ENCODE measurements at regions not wholly inside any gene's neighbourhood (a gene's known extent, or its start where the extent isn't known, plus 50 kb on each side); places are given as distances from the start of the nearest gene placed in this dataset.

DNA sequence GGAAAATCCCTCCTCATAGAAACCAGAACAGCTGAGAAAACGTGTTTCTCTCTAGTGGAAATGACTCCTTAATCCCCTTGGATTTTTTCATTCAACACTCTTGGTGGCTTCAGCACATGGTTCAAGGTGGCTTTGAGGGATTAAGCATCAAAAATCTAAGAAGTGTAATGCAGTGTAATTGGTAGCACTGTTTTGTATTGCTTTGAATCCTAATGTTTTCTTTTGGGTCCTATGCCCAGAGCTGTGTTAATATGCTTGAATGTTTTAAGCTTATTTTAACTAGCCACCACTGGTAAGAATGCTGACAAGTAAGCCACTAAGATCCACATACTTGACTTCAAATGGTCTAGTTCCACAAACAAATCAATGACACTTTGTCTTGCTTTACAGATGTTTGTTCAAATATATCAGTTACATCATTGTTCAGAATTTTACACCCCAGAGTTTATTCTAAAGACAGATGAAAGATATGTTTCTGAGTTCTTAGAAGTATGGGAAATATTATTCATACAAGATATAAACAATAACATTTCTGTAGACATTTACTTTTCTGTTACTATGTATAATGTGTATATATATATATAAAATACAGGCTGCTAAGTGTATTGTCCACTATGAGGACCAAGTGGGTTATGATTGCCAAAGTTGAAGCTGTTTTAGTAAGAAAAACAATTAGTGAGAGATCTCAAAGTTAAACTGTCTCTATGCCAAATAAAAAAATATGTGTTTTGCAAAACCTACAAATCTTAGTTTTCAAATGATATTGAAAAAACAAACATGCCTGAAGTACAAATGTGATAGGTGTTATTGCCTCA lies 220.8 kb downstream of the OGFRL1 start:
- CTCF ChIA-PET = interaction anchor here (0.6 to 1.3 kb wide), 3 partner anchors 124 to 359 kb away, joined by 3 to 4 read pairs (median 3); no protein-coding TSS in a partner anchor
- TF ChIP-seq FOXM1 (IDR thresholded peaks at IDR 0.05; ENCODE audit: borderline replicate concordance) (no peak), SP1 (IDR thresholded peaks at IDR 0.05) (no peak), LEF1 (IDR thresholded peaks at IDR 0.05; ENCODE audit: borderline replicate concordance) (no peak), ELF4 (IDR thresholded peaks at IDR 0.05) (no peak), FOXK2 (IDR thresholded peaks at IDR 0.05) (no peak), CTBP1 (IDR thresholded peaks at IDR 0.05; ENCODE audit: borderline replicate concordance) (no peak), ZNF384 (IDR thresholded peaks at IDR 0.05) (no peak), ARNT (IDR thresholded peaks at IDR 0.05) (no peak), FOXA1 (IDR thresholded peaks at IDR 0.05) (no peak), HDGF (IDR thresholded peaks at IDR 0.05; ENCODE audit: borderline replicate concordance) (no peak), BHLHE40 (IDR thresholded peaks at IDR 0.05; ENCODE audit: borderline replicate concordance) (no peak)
- POLR2A ChIA-PET = no interaction called here
- no peak for DNase-seq (ENCODE audit: extremely low spot score)

DNA sequence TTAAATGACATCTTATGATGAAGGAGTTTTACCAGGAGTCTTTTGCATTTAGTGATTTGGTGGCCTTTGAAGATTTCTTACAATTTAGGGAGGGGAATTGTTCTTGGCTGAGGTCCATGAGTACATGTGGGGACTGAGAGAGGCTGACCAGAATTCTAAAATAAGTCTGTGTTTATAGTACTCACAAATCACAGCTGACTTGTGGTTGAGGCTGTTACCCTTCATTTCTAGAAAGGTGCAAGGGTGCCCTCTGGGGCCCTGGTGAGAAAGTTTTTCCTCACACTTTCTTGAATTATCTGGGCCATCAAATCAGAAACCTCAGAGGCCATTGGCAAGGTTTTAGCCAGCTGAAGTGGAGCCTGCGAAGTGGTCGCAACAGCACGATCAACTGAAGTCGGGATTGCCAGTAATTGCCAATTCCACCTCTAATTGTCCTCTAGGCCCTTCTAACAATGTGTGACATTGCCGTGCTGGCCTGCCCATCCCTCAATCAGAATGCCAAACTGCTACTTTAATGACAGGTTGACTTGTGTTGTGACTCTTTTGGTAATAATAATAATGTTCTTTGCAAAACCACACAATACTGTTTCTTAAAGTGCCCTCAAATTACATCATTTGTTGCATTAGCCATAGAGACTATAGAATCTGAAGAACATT lies 221.6 kb downstream of the OGFRL1 start:
- TF ChIP-seq, protein P1, sequence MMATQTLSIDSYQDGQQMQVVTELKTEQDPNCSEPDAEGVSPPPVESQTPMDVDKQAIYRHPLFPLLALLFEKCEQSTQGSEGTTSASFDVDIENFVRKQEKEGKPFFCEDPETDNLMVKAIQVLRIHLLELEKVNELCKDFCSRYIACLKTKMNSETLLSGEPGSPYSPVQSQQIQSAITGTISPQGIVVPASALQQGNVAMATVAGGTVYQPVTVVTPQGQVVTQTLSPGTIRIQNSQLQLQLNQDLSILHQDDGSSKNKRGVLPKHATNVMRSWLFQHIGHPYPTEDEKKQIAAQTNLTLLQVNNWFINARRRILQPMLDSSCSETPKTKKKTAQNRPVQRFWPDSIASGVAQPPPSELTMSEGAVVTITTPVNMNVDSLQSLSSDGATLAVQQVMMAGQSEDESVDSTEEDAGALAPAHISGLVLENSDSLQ (IDR thresholded peaks at IDR 0.05) = peak; percentile 40
- no peak for TF ChIP-seq HDGF (IDR thresholded peaks at IDR 0.05; ENCODE audit: borderline replicate concordance)
- peak; percentile 40 for DNase-seq (ENCODE audit: extremely low spot score)
- ChIA-PET CTCF (interaction anchor here (0.7 to 1.3 kb wide), 2 partner anchors 125 to 145 kb away, joined by 3 to 6 read pairs; no protein-coding TSS in a partner anchor), POLR2A (no interaction called here)

DNA sequence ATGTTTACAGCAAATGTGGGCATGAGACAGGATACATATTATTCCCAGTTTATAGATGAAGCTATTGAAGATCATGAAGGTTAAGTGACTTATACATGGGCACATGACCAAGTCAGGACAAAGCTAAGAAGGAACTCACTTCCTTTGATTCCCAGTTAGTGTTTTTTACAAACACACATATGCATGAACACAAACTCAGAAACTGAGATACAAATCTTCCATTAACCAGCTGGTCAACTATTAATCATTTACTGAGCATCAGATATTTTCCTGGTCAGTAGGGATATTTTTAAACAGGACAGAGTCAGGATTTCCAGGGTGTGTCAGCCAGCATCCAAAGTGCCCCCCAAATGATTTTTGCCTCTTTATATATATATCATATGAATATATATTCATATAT lies 222.2 kb downstream of the OGFRL1 start:
- DNase-seq (ENCODE audit: extremely low spot score) = no peak
- TF ChIP-seq ZNF384 (IDR thresholded peaks at IDR 0.05) (no peak), BHLHE40 (IDR thresholded peaks at IDR 0.05; ENCODE audit: borderline replicate concordance) (no peak), HDGF (IDR thresholded peaks at IDR 0.05; ENCODE audit: borderline replicate concordance) (no peak), FOXK2 (IDR thresholded peaks at IDR 0.05) (no peak), L3MBTL2 (conservative IDR thresholded peaks at IDR 0.05) (no peak), SUZ12 (IDR thresholded peaks at IDR 0.05) (no peak), ELF4 (IDR thresholded peaks at IDR 0.05) (no peak), FOXM1 (IDR thresholded peaks at IDR 0.05; ENCODE audit: borderline replicate concordance) (no peak), LEF1 (IDR thresholded peaks at IDR 0.05; ENCODE audit: borderline replicate concordance) (no peak), SP1 (IDR thresholded peaks at IDR 0.05) (no peak), TARDBP (IDR thresholded peaks at IDR 0.05) (no peak), ARNT (IDR thresholded peaks at IDR 0.05) (no peak), NFRKB (IDR thresholded peaks at IDR 0.05) (no peak), CTBP1 (IDR thresholded peaks at IDR 0.05; ENCODE audit: borderline replicate concordance) (no peak), FOXA1 (IDR thresholded peaks at IDR 0.05) (no peak)
- TF ChIP-seq, protein P1 (IDR thresholded peaks at IDR 0.05) = no peak
- CTCF ChIA-PET = interaction anchor here (0.7 to 1.3 kb wide), 2 partner anchors 126 to 146 kb away, joined by 3 to 6 read pairs; no protein-coding TSS in a partner anchor
- POLR2A ChIA-PET = no interaction called here

DNA sequence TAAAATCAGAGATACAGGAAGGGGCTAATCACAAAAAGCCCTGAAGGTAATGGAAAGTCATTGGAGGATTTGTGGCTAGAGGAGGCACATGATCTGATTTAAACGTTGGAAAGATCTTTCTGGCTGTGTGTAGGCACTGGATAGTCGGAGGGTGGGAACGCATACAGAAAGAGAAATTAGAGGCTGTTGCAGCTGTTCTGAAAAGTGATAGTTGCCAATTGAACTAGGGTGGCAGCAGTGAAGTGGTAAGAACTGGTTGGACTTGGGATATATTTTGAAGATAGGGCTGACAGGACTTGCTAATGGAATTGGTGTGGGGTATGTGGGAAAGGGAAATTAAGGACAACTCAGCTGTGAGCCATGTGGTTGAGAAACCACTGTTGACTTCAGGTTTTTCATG lies 223.6 kb downstream of the OGFRL1 start:
- POLR2A ChIA-PET = no interaction called here
- no peak for TF ChIP-seq FOXK2 (IDR thresholded peaks at IDR 0.05)
- TF ChIP-seq, protein P1 (IDR thresholded peaks at IDR 0.05) = no peak
- DNase-seq (ENCODE audit: extremely low spot score) = no peak
- CTCF ChIA-PET = interaction anchor here (0.6 kb wide), 1 partner anchor 141 kb away, joined by 9 read pairs; no protein-coding TSS in a partner anchor

DNA sequence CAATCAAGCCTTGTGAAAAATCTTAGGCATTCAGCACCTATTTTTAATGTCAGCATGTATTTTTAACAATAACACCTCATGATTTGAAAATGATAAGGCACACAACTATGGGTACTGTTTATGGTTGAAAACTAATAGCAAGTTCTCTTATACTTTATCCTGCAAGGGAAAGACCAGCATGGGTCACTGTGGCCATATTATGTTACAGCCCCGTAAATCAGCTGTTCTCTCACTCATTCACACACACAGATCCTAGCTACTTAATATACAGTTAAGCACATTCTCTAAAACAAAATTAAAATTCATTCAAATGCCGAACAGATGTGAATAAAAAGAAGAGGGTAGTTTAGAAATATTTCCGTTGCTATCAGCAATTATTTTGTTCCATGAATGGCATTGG lies 224.4 kb downstream of the OGFRL1 start:
- CTCF ChIA-PET = interaction anchor here (0.6 to 0.9 kb wide), 2 partner anchors 140 to 1291 kb away, joined by 3 to 9 read pairs; no protein-coding TSS in a partner anchor
- POLR2A ChIA-PET = no interaction called here
- DNase-seq (ENCODE audit: extremely low spot score) = no peak
- TF ChIP-seq FOXK2 (IDR thresholded peaks at IDR 0.05) = no peak
- no peak for TF ChIP-seq L3MBTL2 (conservative IDR thresholded peaks at IDR 0.05)
- no peak for TF ChIP-seq NFRKB (IDR thresholded peaks at IDR 0.05)
- no peak for TF ChIP-seq FOXM1 (IDR thresholded peaks at IDR 0.05; ENCODE audit: borderline replicate concordance)
- no peak for TF ChIP-seq CTBP1 (IDR thresholded peaks at IDR 0.05; ENCODE audit: borderline replicate concordance)
- TF ChIP-seq HDGF (IDR thresholded peaks at IDR 0.05; ENCODE audit: borderline replicate concordance) = no peak
- TF ChIP-seq FOXA1 (IDR thresholded peaks at IDR 0.05) = no peak
- TF ChIP-seq BHLHE40 (IDR thresholded peaks at IDR 0.05; ENCODE audit: borderline replicate concordance) = no peak
- no peak for TF ChIP-seq LEF1 (IDR thresholded peaks at IDR 0.05; ENCODE audit: borderline replicate concordance)
- no peak for TF ChIP-seq ARNT (IDR thresholded peaks at IDR 0.05)
- TF ChIP-seq SUZ12 (IDR thresholded peaks at IDR 0.05) = no peak
- TF ChIP-seq ZNF384 (IDR thresholded peaks at IDR 0.05) = no peak
- no peak for TF ChIP-seq SP1 (IDR thresholded peaks at IDR 0.05)
- no peak for TF ChIP-seq TARDBP (IDR thresholded peaks at IDR 0.05)
- TF ChIP-seq, protein P1 (IDR thresholded peaks at IDR 0.05) = no peak
- TF ChIP-seq ELF4 (IDR thresholded peaks at IDR 0.05) = no peak
